Ovary (tissue), 3 donors: ENCODE measurements at regions not wholly inside any gene's neighbourhood (a gene's known extent, or its start where the extent isn't known, plus 50 kb on each side); places are given as distances from the start of the nearest gene placed in this dataset.

Experiments
- POLR2A ChIP-seq: fragments of 450-650 bp; IDR thresholded peaks from one replicate; pipeline ENCODE4 v1.6.1; 2017; ENCODE audit warnings: antibody characterized with exemption, mild to moderate bottlenecking, moderate library complexity
- TF ChIP-seq, protein P1 (sequence below), 3 donors: fragments of 450-650 bp in 2 of 3; fragments of 200-600 bp in 1 of 3; IDR thresholded peaks; one replicate each; pipeline versions ENCODE4 v1.5.1 to v1.8.0; 2016 to 2022; ENCODE audit warnings: antibody characterized with exemption in 3 of 3, mild to moderate bottlenecking in 1 of 3
- donor health status: DM: no; HTN: no; CAD: no.

DNA sequence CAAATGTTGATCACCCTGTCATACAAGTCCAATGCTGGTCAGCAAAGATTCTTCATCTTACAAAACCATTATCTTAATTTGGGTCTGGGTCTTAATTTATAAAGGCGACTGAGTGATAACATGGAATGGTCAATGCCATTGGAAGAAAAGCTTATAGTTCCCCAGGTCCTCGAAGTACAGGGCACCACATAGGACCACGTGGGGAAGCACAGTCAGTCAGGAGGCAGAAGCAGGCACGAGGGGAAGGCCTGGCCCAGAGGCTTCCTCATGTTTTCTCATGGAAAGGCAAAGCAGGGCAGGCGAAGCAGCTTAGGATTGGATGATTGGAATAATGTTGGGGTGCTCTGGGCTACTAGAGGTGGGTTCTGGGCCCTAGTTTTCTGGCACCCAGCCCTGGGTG is 175.7 kb downstream of the FASLG start:
- TF ChIP-seq, protein P1, sequence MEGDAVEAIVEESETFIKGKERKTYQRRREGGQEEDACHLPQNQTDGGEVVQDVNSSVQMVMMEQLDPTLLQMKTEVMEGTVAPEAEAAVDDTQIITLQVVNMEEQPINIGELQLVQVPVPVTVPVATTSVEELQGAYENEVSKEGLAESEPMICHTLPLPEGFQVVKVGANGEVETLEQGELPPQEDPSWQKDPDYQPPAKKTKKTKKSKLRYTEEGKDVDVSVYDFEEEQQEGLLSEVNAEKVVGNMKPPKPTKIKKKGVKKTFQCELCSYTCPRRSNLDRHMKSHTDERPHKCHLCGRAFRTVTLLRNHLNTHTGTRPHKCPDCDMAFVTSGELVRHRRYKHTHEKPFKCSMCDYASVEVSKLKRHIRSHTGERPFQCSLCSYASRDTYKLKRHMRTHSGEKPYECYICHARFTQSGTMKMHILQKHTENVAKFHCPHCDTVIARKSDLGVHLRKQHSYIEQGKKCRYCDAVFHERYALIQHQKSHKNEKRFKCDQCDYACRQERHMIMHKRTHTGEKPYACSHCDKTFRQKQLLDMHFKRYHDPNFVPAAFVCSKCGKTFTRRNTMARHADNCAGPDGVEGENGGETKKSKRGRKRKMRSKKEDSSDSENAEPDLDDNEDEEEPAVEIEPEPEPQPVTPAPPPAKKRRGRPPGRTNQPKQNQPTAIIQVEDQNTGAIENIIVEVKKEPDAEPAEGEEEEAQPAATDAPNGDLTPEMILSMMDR (IDR thresholded peaks at IDR 0.05), result no peak
- no peak for TF ChIP-seq POLR2A
